Peyer's patch (tissue), 4 donors: ENCODE measurements at regions not wholly inside any gene's neighbourhood (a gene's known extent, or its start where the extent isn't known, plus 50 kb on each side); places are given as distances from the start of the nearest gene placed in this dataset.

ENCODE experiments used
- DNase-seq, 3 donors: peaks; one replicate each; pipeline ENCODE4 v3.0.0-alpha.2; 2017 to 2019
- H3K27ac ChIP-seq, 4 donors: fragments of 200-600 bp; sonication (generic); one replicate each; pipeline ENCODE4 v1.5.1; 2016 to 2019
- H3K27me3 ChIP-seq, 2 donors: fragments of 200-600 bp; sonication (generic); one replicate each; pipeline ENCODE4 v1.5.1; 2019
- H3K36me3 ChIP-seq, 3 donors: fragments of 200-600 bp; sonication (generic); one replicate each; pipeline ENCODE4 v1.5.1; 2016 to 2019
- H3K4me1 ChIP-seq, 4 donors: fragments of 200-600 bp; sonication (generic); one replicate each; pipeline ENCODE4 v1.5.1; 2016 to 2019
- H3K4me3 ChIP-seq, 4 donors: fragments of 200-600 bp; sonication (generic); 1 replicate in 3 of 4; 2 replicates in 1 of 4; pipeline ENCODE4 v1.5.1; 2016 to 2019; ENCODE audit warnings: mild to moderate bottlenecking in 1 of 4
- H3K9me3 ChIP-seq, 4 donors: fragments of 200-600 bp; sonication (generic); one replicate each; pipeline ENCODE4 v1.5.1; 2016 to 2019; ENCODE audit warnings: mild to moderate bottlenecking in 1 of 4
- CTCF ChIP-seq, 6 experiments: fragments of 450-650 bp in 4 of 6; fragments of 200-600 bp in 2 of 6; sonication (generic) in 1 of 6; IDR thresholded peaks; one replicate each; pipeline ENCODE4 v1.5.1; 2017 to 2019; ENCODE audit warnings: antibody characterized with exemption in 6 of 6, mild to moderate bottlenecking in 3 of 6, moderate library complexity in 1 of 6
- POLR2A ChIP-seq, 2 donors: fragments of 450-650 bp; IDR thresholded peaks; one replicate each; pipeline ENCODE4 v1.5.1; 2017; ENCODE audit warnings: antibody characterized with exemption in 2 of 2, mild to moderate bottlenecking in 2 of 2, moderate library complexity in 2 of 2

- Histone ChIP-seq H3K36me3 (no peaks in the 10 kb centered on the region), H3K9me3 (no peaks in the 10 kb centered on the region), H3K4me1 (no peaks in the 10 kb centered on the region), H3K4me3 (no peak overlapping the region), H3K27me3 (no peaks in the 10 kb centered on the region), H3K27ac (no peak overlapping the region)
- TF ChIP-seq POLR2A (IDR thresholded peaks at IDR 0.05) (no peak), CTCF (IDR thresholded peaks at IDR 0.05) (no peak)
- DNase-seq = no peak
Observed at GRCh38 chr11:26023057-26023456, 308.9 kb upstream of the ANO3 start.

GRCh38 chr11:26025676-26026075, 306.3 kb upstream of the ANO3 start:
- H3K27ac ChIP-seq = no peak overlapping the region

GRCh38 chr11:26026078-26026477, 305.9 kb upstream of the ANO3 start:
- no peak for DNase-seq
- Histone ChIP-seq H3K27me3 (no peaks in the 10 kb centered on the region), H3K9me3 (no peaks in the 10 kb centered on the region), H3K4me1 (no peaks in the 10 kb centered on the region), H3K36me3 (no peaks in the 10 kb centered on the region), H3K27ac (no peak overlapping the region), H3K4me3 (no peak overlapping the region)
- TF ChIP-seq CTCF (IDR thresholded peaks at IDR 0.05) (no peak), POLR2A (IDR thresholded peaks at IDR 0.05) (no peak)

More at GRCh38 chr11:26025676-26026075, 306.3 kb upstream of the ANO3 start:
- no peaks in the 10 kb centered on the region for H3K9me3 ChIP-seq
- TF ChIP-seq CTCF (IDR thresholded peaks at IDR 0.05) (no peak), POLR2A (IDR thresholded peaks at IDR 0.05) (no peak)
- no peaks in the 10 kb centered on the region for H3K4me1 ChIP-seq
- DNase-seq = no peak
- H3K27me3 ChIP-seq = no peaks in the 10 kb centered on the region
- H3K36me3 ChIP-seq = no peaks in the 10 kb centered on the region
- H3K4me3 ChIP-seq = no peak overlapping the region

GRCh38 chr11:26027887-26028286, 304.0 kb upstream of the ANO3 start:
- H3K36me3 ChIP-seq = no peaks in the 10 kb centered on the region
- TF ChIP-seq POLR2A (IDR thresholded peaks at IDR 0.05) (no peak), CTCF (IDR thresholded peaks at IDR 0.05) (no peak)
- DNase-seq = no peak
- H3K9me3 ChIP-seq = no peaks in the 10 kb centered on the region
- no peak overlapping the region for H3K27ac ChIP-seq
- H3K4me1 ChIP-seq = no peaks in the 10 kb centered on the region
- H3K27me3 ChIP-seq = no peaks in the 10 kb centered on the region
- no peak overlapping the region for H3K4me3 ChIP-seq

- Histone ChIP-seq H3K4me3 (no peak overlapping the region), H3K27ac (no peak overlapping the region), H3K27me3 (no peaks in the 10 kb centered on the region), H3K4me1 (no peaks in the 10 kb centered on the region), H3K36me3 (no peaks in the 10 kb centered on the region), H3K9me3 (no peaks in the 10 kb centered on the region)
- no peak for DNase-seq
- TF ChIP-seq CTCF (IDR thresholded peaks at IDR 0.05) = no peak
- no peak for TF ChIP-seq POLR2A (IDR thresholded peaks at IDR 0.05)
Observed at GRCh38 chr11:26028393-26028911, 303.5 kb upstream of the ANO3 start.

- no peak for DNase-seq
- TF ChIP-seq CTCF (IDR thresholded peaks at IDR 0.05) = no peak
- TF ChIP-seq POLR2A (IDR thresholded peaks at IDR 0.05) = no peak
Observed at GRCh38 chr11:26030399-26030798, 301.5 kb upstream of the ANO3 start.

More at GRCh38 chr11:26030399-26030798, 301.5 kb upstream of the ANO3 start:
- Histone ChIP-seq H3K4me3 (no peak overlapping the region), H3K27me3 (no peaks in the 10 kb centered on the region), H3K4me1 (no peaks in the 10 kb centered on the region), H3K9me3 (no peaks in the 10 kb centered on the region), H3K27ac (no peak overlapping the region), H3K36me3 (no peaks in the 10 kb centered on the region)
